ENCODE measurements at regions not wholly inside any gene's neighbourhood (a gene's known extent, or its start where the extent isn't known, plus 50 kb on each side); places are given as distances from the start of the nearest gene placed in this dataset.

GRCh38 chr2:12099374-12099773, 352.9 kb downstream of the LPIN1 start:
- H3K4me1 ChIP-seq (ENCODE audit: control insufficient read depth, insufficient read depth, low read length) = peaks cover 29% of the 10 kb centered on the region
- no peaks in the 10 kb centered on the region for H3K9me3 ChIP-seq (ENCODE audit: control insufficient read depth, insufficient read depth, low read depth, low read length)
- no peaks in the 10 kb centered on the region for H3K36me3 ChIP-seq (ENCODE audit: control insufficient read depth, insufficient read depth, low read length)
- no peak overlapping the region for H3K4me3 ChIP-seq (ENCODE audit: low read depth, low read length)
- no peak overlapping the region for H3K27ac ChIP-seq (ENCODE audit: low read depth, low read length)
- no peaks in the 10 kb centered on the region for H3K27me3 ChIP-seq (ENCODE audit: control insufficient read depth, insufficient read depth, low read length)
- no peak overlapping the region for H3K9ac ChIP-seq (ENCODE audit: low read length)

- Histone ChIP-seq H3K4me1 (ENCODE audit: control insufficient read depth, insufficient read depth, low read length) (peaks cover 11% of the 10 kb centered on the region; the same call in 1 of the 2 replicates), H3K9me3 (ENCODE audit: control insufficient read depth, insufficient read depth, low read depth, low read length) (no peaks in the 10 kb centered on the region), H3K27me3 (ENCODE audit: control insufficient read depth, insufficient read depth, low read length) (no peaks in the 10 kb centered on the region), H3K9ac (ENCODE audit: low read length) (no peak overlapping the region), H3K36me3 (ENCODE audit: control insufficient read depth, insufficient read depth, low read length) (no peaks in the 10 kb centered on the region), H3K27ac (ENCODE audit: low read depth, low read length) (no peak overlapping the region), H3K4me3 (ENCODE audit: low read depth, low read length) (no peak overlapping the region)
These were observed 356.2 kb downstream of the LPIN1 start for GRCh38 chr2:12102679-12103078.

DNA sequence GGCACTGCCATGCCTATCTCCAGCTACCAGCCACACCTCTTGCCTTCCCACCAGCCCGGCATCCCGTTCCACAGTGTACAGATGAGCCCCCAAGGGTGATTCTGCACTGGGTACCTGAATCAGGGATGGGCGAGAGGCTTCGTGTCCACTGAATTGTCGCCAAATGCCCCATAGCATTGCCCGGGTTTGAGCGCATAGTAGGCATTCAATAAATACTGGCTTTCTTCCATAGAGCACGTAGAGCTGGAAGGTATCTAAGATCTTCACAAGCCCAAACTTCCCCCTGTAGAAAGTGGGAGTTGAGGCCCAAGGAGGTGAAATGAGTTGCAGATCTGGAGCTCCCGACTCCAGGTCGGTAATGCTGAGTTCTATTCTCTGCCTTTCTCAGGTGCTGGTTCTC, 358.7 kb downstream of the LPIN1 start:
- H3K4me1 ChIP-seq (ENCODE audit: control insufficient read depth, insufficient read depth, low read length) = peaks cover 7% of the 10 kb centered on the region; the same call in 1 of the 2 replicates
- no peak overlapping the region for H3K4me3 ChIP-seq (ENCODE audit: low read depth, low read length)
- H3K27me3 ChIP-seq (ENCODE audit: control insufficient read depth, insufficient read depth, low read length) = no peaks in the 10 kb centered on the region
- no peaks in the 10 kb centered on the region for H3K9me3 ChIP-seq (ENCODE audit: control insufficient read depth, insufficient read depth, low read depth, low read length)
- no peak overlapping the region for H3K27ac ChIP-seq (ENCODE audit: low read depth, low read length)
- H3K9ac ChIP-seq (ENCODE audit: low read length) = no peak overlapping the region
- no peaks in the 10 kb centered on the region for H3K36me3 ChIP-seq (ENCODE audit: control insufficient read depth, insufficient read depth, low read length)

GRCh38 chr2:12106440-12107080, 360.1 kb downstream of the LPIN1 start:
- no peak overlapping the region for H3K4me3 ChIP-seq (ENCODE audit: low read depth, low read length)
- no peaks in the 10 kb centered on the region for H3K27me3 ChIP-seq (ENCODE audit: control insufficient read depth, insufficient read depth, low read length)
- no peak overlapping the region for H3K9ac ChIP-seq (ENCODE audit: low read length)
- no peaks in the 10 kb centered on the region for H3K9me3 ChIP-seq (ENCODE audit: control insufficient read depth, insufficient read depth, low read depth, low read length)
- peaks cover 7% of the 10 kb centered on the region; the same call in 1 of the 2 replicates for H3K4me1 ChIP-seq (ENCODE audit: control insufficient read depth, insufficient read depth, low read length)
- H3K27ac ChIP-seq (ENCODE audit: low read depth, low read length) = no peak overlapping the region
- H3K36me3 ChIP-seq (ENCODE audit: control insufficient read depth, insufficient read depth, low read length) = no peaks in the 10 kb centered on the region

- Histone ChIP-seq H3K27ac (ENCODE audit: low read depth, low read length) (no peak overlapping the region), H3K27me3 (ENCODE audit: control insufficient read depth, insufficient read depth, low read length) (no peaks in the 10 kb centered on the region), H3K4me1 (ENCODE audit: control insufficient read depth, insufficient read depth, low read length) (peaks cover 7% of the 10 kb centered on the region; the same call in 1 of the 2 replicates), H3K4me3 (ENCODE audit: low read depth, low read length) (no peak overlapping the region), H3K9ac (ENCODE audit: low read length) (no peak overlapping the region), H3K36me3 (ENCODE audit: control insufficient read depth, insufficient read depth, low read length) (no peaks in the 10 kb centered on the region), H3K9me3 (ENCODE audit: control insufficient read depth, insufficient read depth, low read depth, low read length) (no peaks in the 10 kb centered on the region)
These were observed 360.9 kb downstream of the LPIN1 start for GRCh38 chr2:12107321-12107720.

DNA sequence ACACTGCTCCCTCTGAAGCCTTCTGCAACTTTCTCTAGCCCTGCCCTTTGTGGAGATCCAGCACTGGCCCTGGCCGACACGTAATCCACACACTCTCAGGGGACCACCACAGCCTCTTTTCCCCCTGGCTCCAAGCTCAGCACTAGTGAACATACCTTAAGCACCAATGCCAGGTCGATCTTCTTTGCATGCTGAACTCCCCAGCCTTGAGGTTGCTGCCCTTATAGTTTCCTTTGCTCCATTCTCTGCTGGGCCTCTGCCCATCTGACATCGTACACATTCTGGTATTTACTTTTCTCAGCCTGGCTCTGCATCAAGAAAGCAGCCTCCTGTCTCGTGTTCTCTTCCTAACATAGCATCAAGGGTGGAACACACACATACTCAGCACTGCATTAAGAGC, 361.5 kb downstream of the LPIN1 start:
- Histone ChIP-seq H3K27ac (ENCODE audit: low read depth, low read length) (no peak overlapping the region), H3K9ac (ENCODE audit: low read length) (no peak overlapping the region), H3K4me3 (ENCODE audit: low read depth, low read length) (no peak overlapping the region), H3K4me1 (ENCODE audit: control insufficient read depth, insufficient read depth, low read length) (peaks cover 7% of the 10 kb centered on the region; the same call in 1 of the 2 replicates), H3K9me3 (ENCODE audit: control insufficient read depth, insufficient read depth, low read depth, low read length) (no peaks in the 10 kb centered on the region), H3K27me3 (ENCODE audit: control insufficient read depth, insufficient read depth, low read length) (no peaks in the 10 kb centered on the region), H3K36me3 (ENCODE audit: control insufficient read depth, insufficient read depth, low read length) (no peaks in the 10 kb centered on the region)

DNA sequence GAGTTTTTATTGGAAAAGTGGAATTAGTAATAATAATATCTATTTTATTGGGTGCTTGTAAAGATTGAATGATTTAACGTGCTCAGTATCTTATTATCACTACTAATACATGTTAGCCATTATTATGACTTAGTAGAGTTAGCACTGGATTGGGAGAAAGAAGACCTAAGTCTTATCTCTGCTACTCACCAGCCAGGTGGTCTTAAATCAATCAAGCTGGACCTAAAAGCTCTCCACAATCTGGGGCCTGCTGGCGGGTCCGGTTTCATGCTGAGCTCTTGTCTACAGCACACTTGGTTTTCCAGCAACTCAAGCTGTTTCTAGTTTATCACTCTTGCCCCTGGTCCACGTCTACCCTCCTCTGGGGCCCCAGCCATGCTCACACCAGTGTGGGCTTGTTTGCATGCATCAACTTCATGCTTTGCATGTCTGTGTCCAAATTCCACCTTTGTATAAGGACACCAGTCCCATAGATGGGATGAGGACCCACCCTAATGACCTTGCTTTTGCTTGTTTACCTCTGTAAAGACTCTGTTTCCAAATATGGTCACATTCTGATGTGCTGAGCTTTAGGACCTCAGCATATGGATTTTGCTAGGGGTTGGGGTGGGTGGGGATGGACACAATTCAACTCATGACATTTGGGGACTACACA, 363.1 kb downstream of the LPIN1 start:
- Histone ChIP-seq H3K9ac (ENCODE audit: low read length) (no peak overlapping the region), H3K9me3 (ENCODE audit: control insufficient read depth, insufficient read depth, low read depth, low read length) (no peaks in the 10 kb centered on the region), H3K27ac (ENCODE audit: low read depth, low read length) (no peak overlapping the region), H3K4me1 (ENCODE audit: control insufficient read depth, insufficient read depth, low read length) (peaks cover 7% of the 10 kb centered on the region; the same call in 1 of the 2 replicates), H3K36me3 (ENCODE audit: control insufficient read depth, insufficient read depth, low read length) (no peaks in the 10 kb centered on the region), H3K27me3 (ENCODE audit: control insufficient read depth, insufficient read depth, low read length) (no peaks in the 10 kb centered on the region), H3K4me3 (ENCODE audit: low read depth, low read length) (no peak overlapping the region)

- Histone ChIP-seq H3K4me1 (ENCODE audit: control insufficient read depth, insufficient read depth, low read length) (peaks cover 7% of the 10 kb centered on the region; the same call in 1 of the 2 replicates), H3K27me3 (ENCODE audit: control insufficient read depth, insufficient read depth, low read length) (no peaks in the 10 kb centered on the region), H3K9me3 (ENCODE audit: control insufficient read depth, insufficient read depth, low read depth, low read length) (no peaks in the 10 kb centered on the region), H3K4me3 (ENCODE audit: low read depth, low read length) (no peak overlapping the region), H3K9ac (ENCODE audit: low read length) (no peak overlapping the region), H3K36me3 (ENCODE audit: control insufficient read depth, insufficient read depth, low read length) (no peaks in the 10 kb centered on the region), H3K27ac (ENCODE audit: low read depth, low read length) (no peak overlapping the region)
These were observed 363.6 kb downstream of the LPIN1 start for GRCh38 chr2:12110074-12110473.

GRCh38 chr2:12110481-12110880, 364.0 kb downstream of the LPIN1 start:
- no peaks in the 10 kb centered on the region for H3K36me3 ChIP-seq (ENCODE audit: control insufficient read depth, insufficient read depth, low read length)
- H3K4me1 ChIP-seq (ENCODE audit: control insufficient read depth, insufficient read depth, low read length) = peaks cover 7% of the 10 kb centered on the region; the same call in 1 of the 2 replicates
- H3K9ac ChIP-seq (ENCODE audit: low read length) = no peak overlapping the region
- no peak overlapping the region for H3K4me3 ChIP-seq (ENCODE audit: low read depth, low read length)
- no peaks in the 10 kb centered on the region for H3K9me3 ChIP-seq (ENCODE audit: control insufficient read depth, insufficient read depth, low read depth, low read length)
- no peaks in the 10 kb centered on the region for H3K27me3 ChIP-seq (ENCODE audit: control insufficient read depth, insufficient read depth, low read length)
- H3K27ac ChIP-seq (ENCODE audit: low read depth, low read length) = no peak overlapping the region

- Histone ChIP-seq H3K9me3 (ENCODE audit: control insufficient read depth, insufficient read depth, low read depth, low read length) (no peaks in the 10 kb centered on the region), H3K27me3 (ENCODE audit: control insufficient read depth, insufficient read depth, low read length) (no peaks in the 10 kb centered on the region), H3K4me3 (ENCODE audit: low read depth, low read length) (no peak overlapping the region), H3K9ac (ENCODE audit: low read length) (no peak overlapping the region), H3K36me3 (ENCODE audit: control insufficient read depth, insufficient read depth, low read length) (no peaks in the 10 kb centered on the region), H3K4me1 (ENCODE audit: control insufficient read depth, insufficient read depth, low read length) (peaks cover 7% of the 10 kb centered on the region), H3K27ac (ENCODE audit: low read depth, low read length) (no peak overlapping the region)
These were observed 367.0 kb downstream of the LPIN1 start for GRCh38 chr2:12113412-12113811.

DNA sequence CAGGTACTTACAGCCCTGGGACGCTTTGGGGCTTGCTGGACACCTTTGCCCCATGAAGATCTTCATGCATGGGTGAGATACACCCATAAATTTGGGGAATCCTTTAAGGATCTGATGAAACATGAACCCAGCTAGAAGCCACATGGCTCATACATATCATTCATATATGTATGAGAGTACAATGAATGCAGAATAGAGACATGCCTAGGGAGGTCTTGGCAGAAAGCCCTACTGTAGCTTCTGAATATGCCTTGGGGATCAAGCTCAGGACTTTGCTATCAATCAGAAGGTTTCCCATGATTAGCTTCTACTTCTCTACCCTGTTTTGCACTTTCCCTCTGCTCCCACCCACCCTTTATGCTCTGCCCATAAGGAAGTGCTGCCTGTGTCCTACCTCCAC, 368.4 kb downstream of the LPIN1 start:
- H3K27me3 ChIP-seq (ENCODE audit: control insufficient read depth, insufficient read depth, low read length) = no peaks in the 10 kb centered on the region
- no peak overlapping the region for H3K9ac ChIP-seq (ENCODE audit: low read length)
- H3K27ac ChIP-seq (ENCODE audit: low read depth, low read length) = no peak overlapping the region
- no peaks in the 10 kb centered on the region for H3K36me3 ChIP-seq (ENCODE audit: control insufficient read depth, insufficient read depth, low read length)
- H3K9me3 ChIP-seq (ENCODE audit: control insufficient read depth, insufficient read depth, low read depth, low read length) = no peaks in the 10 kb centered on the region
- H3K4me3 ChIP-seq (ENCODE audit: low read depth, low read length) = no peak overlapping the region
- peaks cover 4% of the 10 kb centered on the region; the same call in 1 of the 2 replicates for H3K4me1 ChIP-seq (ENCODE audit: control insufficient read depth, insufficient read depth, low read length)
